B cell (primary cell): ENCODE measurements at regions not wholly inside any gene's neighbourhood (a gene's known extent, or its start where the extent isn't known, plus 50 kb on each side); places are given as distances from the start of the nearest gene placed in this dataset.

ENCODE experiments used
- ATAC-seq: fragments of 200-7000 bp; cut with Tn5 transposase; one replicate; pipeline ENCODE4 v1.10.0; 2021; ENCODE audit warnings: low read depth, mild to moderate bottlenecking, moderate number of reproducible peaks, moderate library complexity
- CTCF ChIA-PET: fragments of 350-600 bp; sonication (Branson Sonifier 250); formaldehyde crosslinking; loops from one replicate; lab custom pipeline; 2021; ENCODE audit warnings: antibody characterized with exemption, inconsistent platforms; lab: Charles Lee
- POLR2A ChIA-PET: fragments of 350-600 bp; sonication (Branson Sonifier 250); formaldehyde crosslinking; loops from one replicate; lab custom pipeline; 2021; ENCODE audit warnings: antibody characterized with exemption; lab: Charles Lee
- DNase-seq: peaks from one replicate; pipeline ENCODE4 v3.0.0; 2013
- H2AFZ ChIP-seq: 2 replicates; pipeline ENCODE4 v1.6.1; 2012; ENCODE audit warnings: mild to moderate bottlenecking, low read depth, low read length; ENCODE audit not compliant: insufficient read depth, poor library complexity, severe bottlenecking
- H3K27ac ChIP-seq, 2 donors: 1 replicate in 1 of 2; 2 replicates in 1 of 2; pipeline ENCODE4 v1.5.1; 2012 to 2013; ENCODE audit warnings: low read length in 2 of 2, mild to moderate bottlenecking in 2 of 2, moderate library complexity in 1 of 2
- H3K27me3 ChIP-seq, 4 experiments: fragments of 200-600 bp in 1 of 4; sonication (generic) in 1 of 4; replicated peaks in 1 of 4; 1 replicate in 2 of 4; 2 replicates in 2 of 4; pipeline versions ENCODE4 v1.6.1 to v1.7.0; 2013 to 2016; ENCODE audit warnings: low read length in 3 of 4, mild to moderate bottlenecking in 2 of 4, mixed read lengths in 1 of 4, moderate library complexity in 1 of 4; ENCODE audit not compliant: insufficient read depth in 4 of 4, control insufficient read depth in 3 of 4; ENCODE audit errors: control extremely low read depth in 1 of 4
- H3K36me3 ChIP-seq, 2 experiments: replicated peaks in 1 of 2; 1 replicate in 1 of 2; 2 replicates in 1 of 2; pipeline versions ENCODE4 v1.6.1 to v1.7.1; 2013; ENCODE audit warnings: low read length in 1 of 2; ENCODE audit not compliant: insufficient read depth in 2 of 2, control insufficient read depth in 1 of 2; ENCODE audit errors: control extremely low read depth in 1 of 2, extremely low read depth in 1 of 2
- H3K4me1 ChIP-seq, 2 donors: fragments of 200-600 bp in 1 of 2; sonication (generic) in 1 of 2; 1 replicate in 1 of 2; 2 replicates in 1 of 2; pipeline versions ENCODE4 v1.5.1 to v1.6.1; 2013 to 2017; ENCODE audit warnings: low read length in 2 of 2; ENCODE audit not compliant: control insufficient read depth in 2 of 2, insufficient read depth in 2 of 2
- H3K4me2 ChIP-seq: replicated peaks from 2 replicates; pipeline ENCODE3; 2012; ENCODE audit warnings: mild to moderate bottlenecking, low read depth, low read length; ENCODE audit not compliant: poor library complexity, severe bottlenecking
- H3K4me3 ChIP-seq, 5 experiments: fragments of 200-600 bp in 1 of 5; sonication (generic) in 1 of 5; 1 replicate in 3 of 5; 2 replicates in 2 of 5; pipeline versions ENCODE4 v1.5.1 to v1.7.0; 2011 to 2016; ENCODE audit warnings: low read length in 4 of 5, mild to moderate bottlenecking in 4 of 5, low read depth in 2 of 5, control low read depth in 1 of 5, moderate library complexity in 1 of 5; ENCODE audit not compliant: insufficient read depth in 1 of 5; ENCODE audit errors: control extremely low read depth in 1 of 5, extremely low read depth in 1 of 5
- H3K79me2 ChIP-seq: fragments of 200-600 bp; sonication (generic); one replicate; pipeline ENCODE4 v1.6.0; 2016; ENCODE audit warnings: low read length; ENCODE audit not compliant: control insufficient read depth, insufficient read depth
- H3K9ac ChIP-seq: fragments of 200-600 bp; sonication (generic); 2 replicates; pipeline ENCODE4 v1.6.1; 2017; ENCODE audit warnings: mild to moderate bottlenecking, low read length, moderate library complexity
- H3K9me3 ChIP-seq, 3 donors: one replicate each; pipeline versions ENCODE4 v1.6.1 to v1.7.1; 2013; ENCODE audit warnings: low read length in 2 of 3; ENCODE audit not compliant: control insufficient read depth in 2 of 3, insufficient read depth in 1 of 3; ENCODE audit errors: control extremely low read depth in 1 of 3
- H4K20me1 ChIP-seq: 2 replicates; pipeline ENCODE4 v1.6.0; 2012; ENCODE audit warnings: mild to moderate bottlenecking, low read length; ENCODE audit not compliant: insufficient read depth, control insufficient read depth, poor library complexity, severe bottlenecking
- H3K27ac Mint-ChIP-seq: one replicate; pipeline ENCODE4 v1.8.0; 2021; ENCODE audit warnings: mixed read lengths
- H3K27me3 Mint-ChIP-seq: one replicate; pipeline ENCODE4 v1.8.0; 2021; ENCODE audit warnings: mixed read lengths
- H3K4me1 Mint-ChIP-seq: one replicate; pipeline ENCODE4 v1.8.0; 2021; ENCODE audit warnings: mixed read lengths
- H3K4me3 Mint-ChIP-seq: one replicate; pipeline ENCODE4 v1.8.0; 2021; ENCODE audit warnings: mixed read lengths
- H3K9me3 Mint-ChIP-seq: one replicate; pipeline ENCODE4 v1.8.0; 2022; ENCODE audit warnings: mixed read lengths; ENCODE audit not compliant: insufficient read depth
- EZH2 ChIP-seq: IDR thresholded peaks from 2 replicates; pipeline ENCODE4 v1.6.1; 2012; ENCODE audit warnings: borderline replicate concordance, low read depth, mild to moderate bottlenecking, moderate library complexity, low read length; ENCODE audit not compliant: insufficient read depth, poor library complexity, severe bottlenecking
- WGBS: methylation state at CpG from one replicate; pipeline ENCODE4 v1.1.5; 2013; ENCODE audit warnings: missing lambda C conversion rate; ENCODE audit not compliant: insufficient coverage; 5-methylcytosine and 5-hydroxymethylcytosine counted together
- intact Hi-C: fragments of 100-400 bp; cut with micrococcal nuclease; formaldehyde crosslinking; loops from one replicate; pipeline ENCODE4 v1.10.0; 2022
- TF ChIP-seq, protein P1 (sequence below): fragments of 200-600 bp; IDR thresholded peaks from one replicate; pipeline ENCODE4 v1.8.0; 2022; ENCODE audit warnings: antibody characterized with exemption, mild to moderate bottlenecking

DNA sequence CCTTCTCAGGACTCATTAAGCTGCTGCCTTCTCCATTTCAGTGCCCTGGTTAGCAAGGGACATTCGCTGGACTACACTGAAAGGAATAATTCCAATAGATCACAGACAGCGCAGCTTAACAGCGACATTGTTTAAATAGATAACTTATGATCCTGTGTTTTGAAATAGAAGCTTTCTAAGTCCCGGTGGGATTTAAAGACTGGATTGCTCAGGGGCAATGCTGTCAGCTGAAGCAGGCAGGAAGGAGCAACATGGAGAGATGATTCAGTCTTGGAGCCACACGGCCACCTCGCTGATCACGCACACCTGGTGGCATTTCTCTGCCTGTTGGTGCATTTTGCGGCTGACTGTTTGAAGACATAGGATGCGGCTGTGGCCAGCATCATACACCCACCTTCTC is 292.0 kb downstream of the FOXL1 start:
- Histone ChIP-seq H2AFZ (no peak overlapping the region), H3K27ac (no peak overlapping the region), H3K27me3 (no peaks in the 10 kb centered on the region), H3K79me2 (no peaks in the 10 kb centered on the region), H3K36me3 (no peaks in the 10 kb centered on the region), H3K9me3 (peaks cover 0 to 15% (median 0%) of the 10 kb centered on the region in 3 donors), H3K4me2 (no peak overlapping the region), H3K4me3 (no peak overlapping the region), H3K9ac (no peak overlapping the region), H4K20me1 (no peaks in the 10 kb centered on the region), H3K4me1 (no peaks in the 10 kb centered on the region)
- ATAC-seq (no peak), DNase-seq (no peak)
- Mint-ChIP-seq H3K27me3 (no peaks in the 10 kb centered on the region), H3K27ac (no peak overlapping the region), H3K4me1 (no peaks in the 10 kb centered on the region), H3K4me3 (no peak overlapping the region), H3K9me3 (no peaks in the 10 kb centered on the region)
- ChIA-PET POLR2A (no interaction called here), CTCF (no interaction called here)
- intact Hi-C loops, result no loop called here
- TF ChIP-seq EZH2, result no peak
- TF ChIP-seq, protein P1, sequence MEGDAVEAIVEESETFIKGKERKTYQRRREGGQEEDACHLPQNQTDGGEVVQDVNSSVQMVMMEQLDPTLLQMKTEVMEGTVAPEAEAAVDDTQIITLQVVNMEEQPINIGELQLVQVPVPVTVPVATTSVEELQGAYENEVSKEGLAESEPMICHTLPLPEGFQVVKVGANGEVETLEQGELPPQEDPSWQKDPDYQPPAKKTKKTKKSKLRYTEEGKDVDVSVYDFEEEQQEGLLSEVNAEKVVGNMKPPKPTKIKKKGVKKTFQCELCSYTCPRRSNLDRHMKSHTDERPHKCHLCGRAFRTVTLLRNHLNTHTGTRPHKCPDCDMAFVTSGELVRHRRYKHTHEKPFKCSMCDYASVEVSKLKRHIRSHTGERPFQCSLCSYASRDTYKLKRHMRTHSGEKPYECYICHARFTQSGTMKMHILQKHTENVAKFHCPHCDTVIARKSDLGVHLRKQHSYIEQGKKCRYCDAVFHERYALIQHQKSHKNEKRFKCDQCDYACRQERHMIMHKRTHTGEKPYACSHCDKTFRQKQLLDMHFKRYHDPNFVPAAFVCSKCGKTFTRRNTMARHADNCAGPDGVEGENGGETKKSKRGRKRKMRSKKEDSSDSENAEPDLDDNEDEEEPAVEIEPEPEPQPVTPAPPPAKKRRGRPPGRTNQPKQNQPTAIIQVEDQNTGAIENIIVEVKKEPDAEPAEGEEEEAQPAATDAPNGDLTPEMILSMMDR, result no peak
- 96% methylated on average over 8 of the region's 9 CpGs for WGBS

DNA sequence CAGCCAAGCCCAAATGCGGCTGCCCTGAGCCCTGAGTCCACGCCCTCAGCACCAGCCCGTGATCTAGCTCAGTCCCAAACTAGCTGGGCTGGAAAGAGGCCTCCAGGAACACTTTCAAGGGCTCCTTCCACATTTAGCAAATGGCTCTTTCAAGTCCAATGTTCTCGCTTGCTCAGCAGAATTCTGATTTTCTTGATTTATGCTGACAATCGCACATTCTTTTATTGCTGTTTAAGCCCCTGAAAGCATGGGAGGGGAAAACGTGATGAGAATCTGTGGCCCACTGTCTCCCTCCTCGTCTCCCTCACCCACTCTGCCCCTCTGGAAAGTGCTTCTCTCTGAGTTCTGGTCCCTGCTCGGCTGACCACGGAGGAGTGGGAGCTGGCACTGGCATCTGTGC is 293.8 kb downstream of the FOXL1 start:
- no peak for TF ChIP-seq EZH2
- TF ChIP-seq, protein P1, result no peak
- Histone ChIP-seq H3K4me1 (no peaks in the 10 kb centered on the region), H3K27ac (no peak overlapping the region), H3K36me3 (no peaks in the 10 kb centered on the region), H2AFZ (no peak overlapping the region), H3K9me3 (peaks cover 0 to 24% (median 0%) of the 10 kb centered on the region in 3 donors), H4K20me1 (no peaks in the 10 kb centered on the region), H3K27me3 (no peaks in the 10 kb centered on the region), H3K79me2 (no peaks in the 10 kb centered on the region), H3K4me3 (no peak overlapping the region), H3K4me2 (no peak overlapping the region), H3K9ac (no peak overlapping the region)
- WGBS, result 90% methylated on average over 9 of the region's 9 CpGs
- ChIA-PET POLR2A (no interaction called here), CTCF (no interaction called here)
- DNase-seq (no peak), ATAC-seq (no peak)
- peaks cover 11% of the 10 kb centered on the region for H3K27me3 Mint-ChIP-seq
- H3K4me1 Mint-ChIP-seq, result no peaks in the 10 kb centered on the region
- intact Hi-C loops, result no loop called here
- H3K27ac Mint-ChIP-seq, result no peak overlapping the region
- H3K4me3 Mint-ChIP-seq, result no peak overlapping the region
- no peaks in the 10 kb centered on the region for H3K9me3 Mint-ChIP-seq
